ENCODE measurements at regions not wholly inside any gene's neighbourhood (a gene's known extent, or its start where the extent isn't known, plus 50 kb on each side); places are given as distances from the start of the nearest gene placed in this dataset.
A peak's percentile ranks its signal among the peaks of the same experiment; 100 is the strongest.

- Histone ChIP-seq H3K79me2 (replicated peaks; ENCODE audit: insufficient read depth) (no peaks in the 10 kb centered on the region), H3K27ac (ENCODE audit: low read depth) (no peak overlapping the region), H2AFZ (peak overlapping the region; percentile 29; the same call in 1 of the 2 replicates), H4K20me1 (replicated peaks; ENCODE audit: insufficient read depth) (no peaks in the 10 kb centered on the region), H3K27me3 (ENCODE audit: insufficient read depth) (no peaks in the 10 kb centered on the region), H3F3A (replicated peaks; ENCODE audit: low read depth) (no peaks in the 10 kb centered on the region), H3K4me3 (no peak overlapping the region), H3K4me2 (no peak overlapping the region), H3K4me1 (ENCODE audit: insufficient read depth) (no peaks in the 10 kb centered on the region), H3K36me3 (ENCODE audit: insufficient read depth) (no peaks in the 10 kb centered on the region), H3K9me2 (ENCODE audit: insufficient read depth) (peaks cover 3% of the 10 kb centered on the region)
- H3K27me3 Mint-ChIP-seq (ENCODE audit: insufficient read depth, low read depth, poor library complexity): no peaks in the 10 kb centered on the region
- no peaks in the 10 kb centered on the region for H3K9me3 Mint-ChIP-seq
- H3K4me3 Mint-ChIP-seq: no peak overlapping the region
- H3K36me3 Mint-ChIP-seq (ENCODE audit: low read depth): no peaks in the 10 kb centered on the region
- peak; percentile 89 for ATAC-seq
- DNase-seq (ENCODE audit: low spot score): peak; percentile 40
- TF ChIP-seq ZNF462 (CRISPR knock-in tag; IDR thresholded peaks at IDR 0.05): no peak
- TF ChIP-seq CTCF (conservative IDR thresholded peaks at IDR 0.05; ENCODE audit: low read depth in 2 of 2): peak; percentile 24 to 71; a peak in 3 of 4 replicates
- TF ChIP-seq JUNB (IDR thresholded peaks at IDR 0.05; ENCODE audit: unreplicated experiment): no peak
- TF ChIP-seq ZNF114 (CRISPR knock-in tag; IDR thresholded peaks at IDR 0.05): no peak
- TF ChIP-seq CREB1 (CRISPR knock-in tag; IDR thresholded peaks at IDR 0.05; ENCODE audit: low read depth): no peak
- no peak for TF ChIP-seq STAT1 (IDR thresholded peaks at IDR 0.05; ENCODE audit: unreplicated experiment)
- no peaks in the 10 kb centered on the region for H3K4me1 Mint-ChIP-seq
- H3K27ac Mint-ChIP-seq: 0 out of 2 replicates have a peak overlapping the region, but pooled peaks have one; percentile 27
These were observed 295.5 kb downstream of the DTWD2 start for GRCh38 chr5:118692811-118693342.

All from GM23338 (cell line).